Endothelial cell of umbilical vein (primary cell): ENCODE measurements at regions not wholly inside any gene's neighbourhood (a gene's known extent, or its start where the extent isn't known, plus 50 kb on each side); places are given as distances from the start of the nearest gene placed in this dataset.

Experiments used
- CTCF ChIP-seq, 2 donors: IDR thresholded peaks; 1 replicate in 1 of 2; 2 replicates in 1 of 2; pipeline ENCODE4 v1.5.1; 2011; ENCODE audit warnings: low read length in 2 of 2, mild to moderate bottlenecking in 2 of 2, moderate library complexity in 2 of 2, control low read depth in 1 of 2, inconsistent platforms in 1 of 2, low read depth in 1 of 2; ENCODE audit not compliant: insufficient read depth in 1 of 2; ENCODE audit errors: extremely low read depth in 1 of 2
- EZH2 ChIP-seq: IDR thresholded peaks from 2 replicates; pipeline ENCODE4 v1.6.1; 2012; ENCODE audit warnings: borderline replicate concordance, low read depth, mild to moderate bottlenecking, moderate library complexity, low read length, inconsistent platforms; ENCODE audit not compliant: severe bottlenecking
- FOS ChIP-seq: IDR thresholded peaks from 2 replicates; pipeline ENCODE4 v1.6.1; 2011; ENCODE audit warnings: mild to moderate bottlenecking, low read length, moderate library complexity, borderline replicate concordance; ENCODE audit not compliant: insufficient read depth
- JUN ChIP-seq: IDR thresholded peaks from 2 replicates; pipeline ENCODE4 v1.6.1; 2011; ENCODE audit warnings: borderline replicate concordance, low read depth; ENCODE audit not compliant: insufficient read length, insufficient read depth
- POLR2A ChIP-seq: IDR thresholded peaks from 2 replicates; pipeline ENCODE4 v1.6.1; 2012; ENCODE audit warnings: low read depth, mild to moderate bottlenecking, control low read depth, low read length

- TF ChIP-seq CTCF (IDR thresholded peaks at IDR 0.05; ENCODE audit: extremely low read depth in 1 of 2, insufficient read depth in 1 of 2, low read depth in 1 of 2, low read length in 2 of 2), result no peak
- TF ChIP-seq POLR2A, result no peak
- TF ChIP-seq FOS, result no peak
- TF ChIP-seq EZH2, result no peak
- no peak for TF ChIP-seq JUN
Measured at GRCh38 chr11:8785998-8786397, 103.4 kb downstream of the RPL27A start.
